HG03064 (cell line): ENCODE measurements at regions not wholly inside any gene's neighbourhood (a gene's known extent, or its start where the extent isn't known, plus 50 kb on each side); places are given as distances from the start of the nearest gene placed in this dataset.

Experiments used
- ATAC-seq: cut with Tn5 transposase; IDR thresholded peaks from one replicate; pipeline ENCODE4 v1.9.1; 2021; ENCODE audit warnings: low read depth; ENCODE audit not compliant: unreplicated experiment

DNA sequence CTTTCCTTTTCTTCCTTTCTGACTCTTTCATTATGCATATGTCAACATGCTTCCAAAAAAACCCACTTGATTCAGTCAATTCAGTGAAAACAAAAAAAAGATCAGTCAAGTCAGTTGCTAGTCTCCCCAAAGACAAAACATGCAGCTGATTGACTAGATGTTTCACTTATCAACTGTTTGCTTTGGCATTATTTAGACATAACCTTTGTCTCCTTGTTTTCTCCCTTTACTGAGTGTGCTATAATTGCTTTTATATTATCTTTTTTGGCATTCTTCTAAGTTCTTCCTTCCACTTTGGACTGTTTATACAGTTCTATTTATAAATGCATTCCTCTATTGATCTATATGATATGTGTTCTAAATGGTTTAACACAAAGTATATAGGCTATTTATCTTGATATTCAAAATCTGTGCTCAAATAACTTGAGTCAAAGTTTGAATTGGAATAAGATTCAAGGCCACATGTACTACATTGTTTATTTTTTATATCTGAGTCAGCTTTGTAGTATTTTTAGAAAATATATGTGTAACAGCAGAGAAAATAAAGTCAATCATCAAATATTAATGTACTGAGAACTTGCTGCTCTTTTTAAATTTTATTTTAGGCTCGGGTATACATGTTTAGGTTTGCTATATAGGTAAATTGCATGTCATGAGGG is 260.5 kb downstream of the CENPW start:
- ATAC-seq, result no peak

DNA sequence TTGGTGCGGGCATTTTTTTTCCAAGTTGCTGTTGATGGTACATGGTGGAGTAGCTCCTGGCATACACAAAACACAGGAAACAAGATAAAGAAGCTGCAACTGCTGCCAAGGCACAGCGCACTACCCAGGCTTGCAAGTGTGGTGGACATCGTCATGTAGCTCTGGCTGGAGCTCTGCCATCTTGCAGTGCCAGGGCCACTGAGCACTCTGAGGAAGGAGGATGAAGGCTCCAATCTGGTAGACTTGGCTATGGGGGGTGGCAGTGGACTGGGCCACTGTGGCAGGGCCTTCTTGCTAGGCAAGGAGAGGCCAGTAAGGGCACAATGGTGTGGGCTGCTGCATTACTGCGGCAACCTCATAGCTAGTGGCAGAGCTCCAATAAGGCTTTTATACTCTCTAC is 263.5 kb downstream of the CENPW start:
- ATAC-seq, result no peak

DNA sequence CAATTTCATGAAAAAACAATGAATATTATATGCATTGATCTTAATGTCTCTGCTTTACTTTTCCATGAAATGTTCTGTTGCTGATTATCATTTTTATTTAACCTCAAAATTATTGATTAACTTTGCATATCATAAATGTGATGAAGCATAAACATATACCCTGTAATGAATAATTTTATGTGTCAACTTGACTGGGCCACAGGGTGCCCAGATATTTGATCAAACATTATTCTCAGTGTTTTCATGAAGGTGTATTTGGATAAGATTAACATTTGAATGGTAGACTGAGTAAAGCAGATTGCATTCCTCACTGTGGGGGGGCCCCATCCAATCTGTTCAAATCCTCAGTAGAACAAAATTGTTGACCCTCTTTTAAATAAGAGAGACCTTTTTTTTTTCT is 265.2 kb downstream of the CENPW start:
- ATAC-seq, result no peak

DNA sequence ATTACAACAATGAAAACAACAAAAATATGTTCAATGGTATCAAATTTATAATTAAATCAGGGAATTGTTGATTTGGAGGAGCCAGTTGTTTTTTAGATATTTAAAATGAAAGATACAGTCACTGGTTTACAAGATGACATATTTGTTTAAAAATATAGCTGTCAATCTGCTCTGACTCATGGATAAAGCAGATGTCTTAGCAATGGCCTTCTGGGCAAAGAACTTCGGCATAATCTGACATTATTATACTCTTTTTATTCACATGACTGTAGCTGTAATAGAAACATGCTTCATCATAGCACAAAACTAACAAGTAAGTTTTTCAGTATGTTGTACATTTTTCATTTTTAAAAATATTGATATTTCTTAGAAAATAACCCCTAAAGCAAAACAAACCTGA is 267.4 kb downstream of the CENPW start:
- ATAC-seq, result no peak

DNA sequence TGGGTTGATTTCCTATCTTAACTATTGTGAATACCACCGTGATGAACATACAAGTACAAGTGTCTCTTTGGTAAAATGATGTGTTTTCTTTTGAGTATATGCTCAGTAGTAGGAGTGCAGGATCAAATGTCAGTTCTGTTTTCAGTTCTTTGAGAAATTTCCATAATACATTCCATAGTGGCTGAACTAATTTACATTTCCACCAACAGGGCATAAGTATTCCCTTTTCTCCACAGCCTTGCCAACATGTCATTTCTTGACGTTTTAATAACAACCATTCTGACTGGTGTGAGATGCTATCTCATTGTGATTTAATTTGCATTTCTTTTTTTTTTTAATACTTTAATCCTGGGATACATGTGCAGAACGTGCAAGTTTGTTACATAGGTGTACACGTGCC is 268.8 kb downstream of the CENPW start:
- ATAC-seq, result no peak

DNA sequence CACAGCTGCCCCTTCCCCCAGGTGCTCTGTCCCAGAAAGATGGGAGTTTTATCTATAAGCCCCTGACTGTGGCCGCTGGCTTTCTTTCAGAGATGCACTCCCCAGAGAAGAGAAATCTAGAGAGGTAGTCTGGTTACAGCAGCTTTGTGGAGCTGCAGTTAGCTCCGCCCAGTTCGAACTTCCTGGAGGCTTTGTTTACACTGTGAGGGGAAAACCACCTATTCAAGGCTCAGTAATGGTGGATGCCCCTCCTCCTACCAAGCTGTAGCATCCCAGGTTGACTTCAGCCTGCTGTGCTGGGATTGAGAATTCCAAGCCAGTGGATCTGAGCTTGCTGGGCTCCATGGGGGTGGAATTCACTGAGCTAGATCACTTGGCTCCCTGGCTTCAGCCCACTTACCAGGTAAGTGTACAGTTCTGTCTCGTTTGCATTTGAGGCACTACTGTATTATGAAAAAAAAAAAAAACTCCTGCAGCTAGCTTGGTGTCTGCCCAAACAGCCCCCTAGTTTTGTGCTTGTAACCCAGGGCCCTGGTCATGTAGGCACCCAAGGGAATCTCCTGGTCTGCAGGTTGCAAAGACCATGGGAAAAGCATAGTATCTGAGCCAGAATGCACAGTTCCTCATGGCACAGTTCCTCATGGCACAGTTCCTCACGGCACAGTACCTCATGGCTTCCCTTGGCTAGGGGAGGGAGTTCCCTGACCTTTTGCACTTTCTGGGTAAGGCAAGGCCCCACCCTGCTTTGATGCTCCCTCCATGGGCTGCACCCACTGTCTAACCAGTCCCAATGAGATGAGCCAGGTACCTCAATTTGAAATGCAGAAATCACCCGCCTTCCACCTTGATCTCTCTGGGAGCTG is 275.0 kb downstream of the CENPW start:
- ATAC-seq, result no peak

DNA sequence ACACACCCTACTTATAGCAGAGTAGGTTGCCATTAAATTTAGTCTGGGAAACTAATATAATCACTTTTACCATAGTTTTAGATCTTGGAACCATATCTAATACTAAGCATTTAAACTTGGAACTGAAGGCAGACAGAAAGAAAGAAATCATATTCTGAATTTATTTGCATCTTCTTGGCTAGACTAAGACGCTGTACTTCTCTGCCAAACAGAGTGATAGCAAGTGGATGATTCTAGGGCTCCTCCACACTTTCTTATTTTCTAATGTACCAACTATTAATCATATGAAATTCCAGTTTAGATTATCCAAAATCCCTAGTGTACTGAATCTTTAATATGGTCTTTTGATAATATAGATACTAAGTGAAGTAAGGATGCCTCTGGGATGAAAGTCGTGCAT is 277.0 kb downstream of the CENPW start:
- no peak for ATAC-seq

DNA sequence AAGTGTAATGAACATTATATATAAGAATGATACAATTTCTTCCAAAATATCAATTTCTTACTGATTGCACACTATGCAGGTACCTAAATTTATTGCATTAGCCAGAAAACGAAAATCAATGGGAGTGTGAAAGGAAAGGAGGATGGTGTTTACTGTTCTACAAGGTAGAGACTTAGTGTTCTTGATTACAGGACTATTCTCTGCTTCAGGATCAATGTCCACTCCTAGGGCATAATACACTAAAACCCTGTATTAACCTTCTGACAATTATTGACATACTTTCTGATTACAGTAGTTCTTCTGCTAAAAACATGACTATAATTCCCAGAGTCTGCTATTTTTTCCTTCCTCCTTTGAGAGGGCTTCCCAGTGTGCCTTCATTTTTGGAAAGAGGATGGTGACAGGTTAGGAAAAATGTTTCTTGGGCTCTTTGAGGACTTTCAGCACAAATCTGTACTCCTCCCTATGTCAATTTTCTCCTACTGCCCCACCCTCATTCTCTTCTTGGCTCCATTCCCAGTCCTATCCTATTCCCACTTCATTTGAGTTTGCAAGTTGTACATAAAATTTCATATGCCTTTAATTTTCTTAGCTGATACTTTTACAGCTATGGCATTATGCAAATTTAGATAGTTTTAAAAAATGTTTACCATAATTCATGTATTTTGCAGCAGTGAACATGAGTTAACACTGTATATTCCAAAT is 278.9 kb downstream of the CENPW start:
- no peak for ATAC-seq

DNA sequence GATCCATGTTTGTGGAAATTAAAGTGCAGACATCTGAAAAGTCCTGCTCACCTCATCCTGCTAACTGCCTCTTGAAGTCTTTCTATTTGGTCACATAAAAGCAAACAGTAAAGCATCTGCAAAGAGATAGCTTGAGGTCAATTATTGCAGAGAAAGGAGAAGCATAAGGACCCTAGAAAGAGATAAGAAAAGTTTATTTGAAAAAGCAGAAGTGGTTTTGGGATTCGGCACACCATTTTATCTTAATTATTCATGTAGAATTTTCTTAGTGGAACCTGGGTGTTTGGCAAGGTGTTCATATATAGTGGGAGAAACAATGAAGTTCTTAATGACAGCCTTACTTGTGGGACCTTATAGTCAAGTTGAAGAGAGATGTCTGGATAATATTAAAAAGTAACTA is 280.8 kb downstream of the CENPW start:
- ATAC-seq, result no peak

DNA sequence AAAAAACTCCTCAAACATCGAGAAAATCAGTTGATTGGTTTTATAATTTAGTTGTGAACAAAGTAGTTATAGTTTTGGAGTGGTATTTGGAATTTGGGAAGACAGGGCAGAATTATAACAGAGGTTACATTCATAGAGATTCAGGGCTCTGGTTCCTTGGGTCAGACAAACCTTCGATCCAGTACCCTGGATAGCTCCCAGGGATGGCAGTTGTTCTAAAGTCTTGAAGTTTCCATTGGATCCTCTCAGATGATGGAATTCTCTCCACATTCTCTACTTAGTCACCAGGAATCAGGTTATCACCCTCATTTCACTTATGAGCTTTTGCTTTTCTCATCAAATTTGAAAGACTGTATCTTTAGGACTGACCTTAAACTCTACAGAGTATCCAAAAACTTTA is 285.1 kb downstream of the CENPW start:
- no peak for ATAC-seq

DNA sequence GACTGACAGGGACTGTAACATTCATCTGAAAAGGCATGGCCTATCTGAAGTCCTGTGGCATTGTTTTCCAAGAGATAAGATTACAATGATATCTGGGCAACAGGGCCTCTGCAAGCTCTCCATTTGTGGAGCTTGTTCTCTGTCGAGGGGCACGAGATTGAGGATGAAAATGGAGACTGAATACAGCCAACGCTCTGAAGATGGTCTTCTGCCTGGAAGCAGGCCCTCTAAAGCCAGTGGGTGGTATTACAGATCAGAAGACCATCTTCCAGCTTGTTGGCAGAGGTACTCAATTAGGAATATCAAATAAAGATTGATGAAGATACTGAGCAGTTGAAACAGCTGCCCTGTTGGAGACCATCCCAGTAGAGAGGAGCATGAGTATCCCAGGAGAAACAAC is 288.2 kb downstream of the CENPW start:
- peak; percentile 71 for ATAC-seq

DNA sequence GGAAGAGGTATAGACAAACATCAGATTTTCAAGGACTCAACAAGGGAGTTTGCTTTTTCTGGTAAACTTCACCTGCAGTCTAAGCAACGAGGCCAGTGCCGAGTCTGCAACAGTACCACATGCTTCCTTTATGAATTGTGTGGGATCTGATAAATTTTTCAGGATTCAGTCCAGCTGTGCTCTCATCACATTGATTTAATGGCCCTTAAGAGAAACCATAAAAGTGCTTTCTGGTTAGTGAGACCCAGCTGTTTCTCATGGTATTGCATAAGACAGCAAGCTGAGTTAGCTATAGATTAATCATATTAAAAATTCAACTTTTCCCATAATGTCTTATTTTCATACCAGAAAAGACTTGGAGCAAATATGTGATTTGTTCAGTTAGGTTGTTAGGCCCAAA is 291.4 kb downstream of the CENPW start:
- no peak for ATAC-seq

DNA sequence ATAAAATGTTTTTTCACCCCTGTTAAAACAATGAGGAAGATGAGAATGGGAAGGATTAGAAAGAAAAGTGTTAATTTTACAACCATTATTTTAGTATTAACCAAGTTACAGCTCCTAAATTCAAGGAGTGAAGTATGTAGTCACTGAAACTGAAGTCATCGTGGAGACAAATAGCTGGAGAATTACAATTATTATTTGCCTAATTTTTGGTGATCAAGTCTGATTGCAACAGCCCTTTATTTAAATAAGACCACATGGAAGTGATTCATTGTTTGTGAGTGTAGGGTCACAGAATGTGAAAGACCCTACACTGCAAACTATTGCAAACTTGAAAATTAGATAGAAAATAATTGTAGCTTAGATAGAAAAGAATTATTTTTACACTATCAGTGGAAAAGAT is 292.4 kb downstream of the CENPW start:
- no peak for ATAC-seq

DNA sequence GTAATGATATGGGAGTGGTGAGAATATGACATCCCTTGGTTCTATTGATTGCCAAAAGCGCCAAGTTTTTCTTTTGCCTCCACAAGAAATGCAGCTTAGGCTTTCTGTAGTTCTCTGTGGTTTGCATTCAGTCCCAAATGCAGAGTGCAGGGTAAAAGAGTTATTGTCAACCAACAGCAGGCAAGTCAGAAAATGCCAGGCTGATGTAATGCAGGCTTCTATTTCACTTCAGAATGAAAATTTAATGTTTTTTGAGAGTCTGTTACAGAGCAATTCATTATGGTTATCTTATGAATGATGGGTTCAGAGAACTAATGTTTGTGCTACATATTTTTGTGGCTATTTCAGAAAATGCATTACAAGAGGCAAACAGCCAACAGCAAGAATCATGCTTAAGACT is 293.5 kb downstream of the CENPW start:
- no peak for ATAC-seq

DNA sequence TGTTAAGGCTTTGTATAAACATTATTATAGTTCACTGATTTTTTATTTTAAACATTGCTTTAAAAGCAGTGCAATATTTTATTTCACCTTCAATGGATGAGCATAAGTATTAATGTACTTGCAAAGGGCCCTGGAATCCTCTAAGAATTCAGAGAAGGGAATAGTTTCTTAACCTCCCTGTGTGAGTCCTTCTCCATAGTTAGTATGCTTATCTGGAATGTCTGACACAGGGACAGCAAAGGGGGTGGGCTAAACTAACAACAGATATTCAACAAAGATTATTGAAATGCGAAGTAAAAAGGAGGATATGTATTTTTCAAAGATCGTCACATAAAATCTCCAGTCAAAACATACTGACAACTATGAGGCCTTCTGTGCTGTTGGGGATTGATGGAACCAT is 300.4 kb downstream of the CENPW start:
- no peak for ATAC-seq

DNA sequence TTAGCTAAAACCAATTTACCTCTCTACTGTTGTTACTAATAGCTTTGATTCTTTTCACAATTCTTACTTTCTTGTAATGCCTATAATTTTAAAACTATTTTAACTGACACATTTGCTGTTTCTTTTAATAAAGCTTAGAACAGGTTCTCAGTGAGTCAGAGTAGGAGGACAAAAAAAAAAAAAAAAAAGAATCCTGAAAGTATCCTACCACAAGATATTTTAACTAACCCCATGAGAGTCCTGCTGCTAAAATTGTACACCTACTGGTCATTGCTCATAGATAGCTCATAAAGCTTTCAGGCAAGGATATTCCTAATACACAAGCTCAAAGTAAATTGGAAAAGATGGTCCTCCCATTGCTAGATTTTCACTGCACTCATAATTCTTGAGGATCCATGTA is 301.0 kb downstream of the CENPW start:
- no peak for ATAC-seq

DNA sequence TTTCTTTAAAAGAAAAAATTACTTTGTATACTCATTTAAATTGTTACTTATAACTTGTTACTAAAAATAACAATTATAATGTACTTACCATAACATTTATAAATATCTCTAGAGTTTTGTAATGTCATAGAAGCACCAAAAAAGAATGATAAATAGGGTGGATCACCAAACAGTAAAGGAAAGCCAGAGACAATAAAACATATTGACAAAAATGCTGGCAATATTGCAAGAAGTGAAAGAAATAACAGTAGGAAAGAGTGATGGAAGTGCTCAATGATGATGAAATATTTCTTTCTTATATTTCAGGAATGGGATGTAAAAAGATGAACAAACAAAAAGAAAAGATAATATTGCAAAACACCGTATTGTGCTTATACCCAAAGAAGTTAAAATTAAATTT is 301.7 kb downstream of the CENPW start:
- no peak for ATAC-seq

DNA sequence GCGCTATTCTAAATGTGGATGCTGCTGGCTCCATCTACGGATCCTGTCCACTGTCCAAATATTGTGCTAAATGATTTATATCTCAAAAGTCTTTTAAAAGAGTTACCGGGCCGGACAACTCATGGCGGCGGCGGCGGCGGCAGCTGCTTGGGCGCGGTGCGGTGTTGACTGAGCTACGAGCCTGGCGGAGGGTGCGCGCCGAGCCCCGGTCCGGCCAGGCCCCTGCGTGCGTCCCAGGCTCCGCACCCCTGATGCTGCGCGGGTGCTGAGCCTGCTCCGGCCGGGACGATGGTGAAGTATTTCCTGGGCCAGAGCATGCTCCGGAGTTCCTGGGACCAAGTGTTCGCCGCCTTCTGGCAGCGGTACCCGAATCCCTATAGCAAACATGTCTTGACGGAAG is 303.4 kb downstream of the CENPW start:
- ATAC-seq, result no peak

DNA sequence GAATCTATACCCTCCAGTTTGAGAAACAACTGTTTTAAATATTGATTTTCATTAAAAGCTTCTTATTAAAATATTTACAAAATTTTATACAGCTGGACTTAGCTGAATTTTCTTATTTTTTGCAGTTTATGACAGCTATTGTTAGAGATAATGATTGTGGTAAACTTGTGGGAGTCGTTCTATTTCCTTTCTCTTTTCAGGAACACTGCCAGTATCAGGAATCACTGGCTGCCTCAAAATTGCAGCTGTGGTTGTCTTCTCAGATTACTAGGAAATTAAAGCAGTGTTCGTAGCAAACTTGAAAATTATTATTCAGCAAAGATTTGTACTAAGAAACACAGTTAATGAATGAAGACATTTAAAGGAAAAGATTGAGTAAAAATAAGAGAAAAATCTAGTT is 311.0 kb downstream of the CENPW start:
- no peak for ATAC-seq

DNA sequence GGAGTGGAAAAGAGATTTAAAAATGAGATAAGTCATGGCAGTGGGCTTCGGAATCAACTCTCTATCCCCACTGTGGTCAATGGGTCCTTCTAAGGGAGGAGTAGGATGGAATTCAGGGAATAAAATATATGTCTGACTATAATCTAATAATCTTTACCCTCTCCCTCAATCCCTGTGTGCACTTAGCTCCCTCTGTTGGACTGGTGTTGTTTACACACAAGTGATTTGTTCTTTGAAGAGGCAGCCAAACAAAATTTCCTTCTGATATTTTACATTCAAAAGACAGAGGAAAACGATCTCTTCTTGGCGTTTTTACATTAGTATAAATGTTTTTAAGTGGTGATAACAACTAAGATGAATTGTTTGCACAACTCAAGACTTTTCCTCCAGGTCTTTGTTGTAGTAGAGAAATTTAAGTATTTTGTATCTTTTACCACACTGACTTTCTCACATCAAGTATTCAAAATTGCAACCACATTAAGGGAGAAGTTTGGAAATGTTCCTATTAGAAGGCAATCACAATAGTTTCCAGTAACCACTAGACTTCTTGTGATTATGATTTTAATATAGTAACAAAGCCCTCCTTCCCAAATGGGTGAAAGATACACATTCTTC is 317.8 kb downstream of the CENPW start:
- no peak for ATAC-seq

DNA sequence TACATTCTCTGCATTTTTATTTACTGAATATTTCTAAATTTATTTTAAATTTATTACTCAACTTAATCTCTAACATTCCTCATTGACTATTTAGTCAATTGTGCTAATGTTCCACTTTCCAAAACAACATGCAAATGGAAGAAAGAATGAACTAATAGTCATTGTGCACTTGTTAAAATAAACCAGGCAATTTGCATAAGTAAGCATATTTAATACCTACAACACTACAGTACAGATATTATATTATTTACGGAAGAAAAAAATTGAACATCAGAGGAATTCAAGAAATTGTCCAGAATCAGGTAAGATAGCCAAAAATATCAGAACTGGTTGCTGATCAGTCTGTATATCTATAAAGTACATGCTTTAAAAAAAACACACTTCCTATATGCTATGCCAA is 320.5 kb downstream of the CENPW start:
- ATAC-seq, result no peak
